ENCODE measurements at regions not wholly inside any gene's neighbourhood (a gene's known extent, or its start where the extent isn't known, plus 50 kb on each side); places are given as distances from the start of the nearest gene placed in this dataset.
"Not testable (repeated sequence)": the region's sequence is repeated elsewhere in the genome, so short reads cannot be mapped to it uniquely, and the experiment has no call there.

GRCh38 chr11:101694869-101695268, 111.1 kb upstream of the TRPC6 start:
- TF ChIP-seq CTCF, POLR2A (IDR thresholded peaks at IDR 0.05): not testable (repeated sequence)

All from prostate gland (tissue), 2 donors.